SK-N-MC (cell line): ENCODE measurements at regions not wholly inside any gene's neighbourhood (a gene's known extent, or its start where the extent isn't known, plus 50 kb on each side); places are given as distances from the start of the nearest gene placed in this dataset.

Experiments used
- EZH2 ChIP-seq: fragments of 200-600 bp; sonication (generic); IDR thresholded peaks from one replicate; pipeline ENCODE4 v1.6.1; 2017; ENCODE audit warnings: antibody characterized with exemption
- FOXP2 ChIP-seq: optimal IDR thresholded peaks from 2 replicates; pipeline ENCODE3; 2011; ENCODE audit warnings: mild to moderate bottlenecking, moderate library complexity; ENCODE audit not compliant: insufficient read depth; ENCODE audit errors: extremely low read length, control extremely low read depth
- POLR2AphosphoS5 ChIP-seq: IDR thresholded peaks from 2 replicates; pipeline ENCODE4 v1.6.1; 2012; ENCODE audit warnings: mild to moderate bottlenecking, low read depth, low read length, borderline replicate concordance

GRCh38 chr14:49381778-49382177, 204.4 kb downstream of the RPS29 start:
- TF ChIP-seq POLR2AphosphoS5 (no peak), EZH2 (no peak), FOXP2 (no peak)
